HG02798 (cell line): ENCODE measurements at regions not wholly inside any gene's neighbourhood (a gene's known extent, or its start where the extent isn't known, plus 50 kb on each side); places are given as distances from the start of the nearest gene placed in this dataset.
A peak's percentile ranks its signal among the peaks of the same experiment; 100 is the strongest.
"Not testable (repeated sequence)": the region's sequence is repeated elsewhere in the genome, so short reads cannot be mapped to it uniquely, and the experiment has no call there.

Experiments used
- ATAC-seq: cut with Tn5 transposase; IDR thresholded peaks from one replicate; pipeline ENCODE4 v1.9.1; 2021; ENCODE audit warnings: mild to moderate bottlenecking; ENCODE audit not compliant: unreplicated experiment, poor library complexity

GRCh38 chr12:102673606-102674005 lies 193.2 kb upstream of the IGF1 start:
- ATAC-seq = no peak

- not testable (repeated sequence) for ATAC-seq
Observed at GRCh38 chr12:102672212-102672611, 191.8 kb upstream of the IGF1 start.

- no peak for ATAC-seq
Observed at GRCh38 chr12:102669056-102669455, 188.7 kb upstream of the IGF1 start.

- ATAC-seq = not testable (repeated sequence)
Observed at GRCh38 chr12:102666176-102666575, 185.8 kb upstream of the IGF1 start.

GRCh38 chr12:102659200-102659911 lies 179.0 kb upstream of the IGF1 start:
- no peak for ATAC-seq

GRCh38 chr12:102653406-102653805 lies 173.0 kb upstream of the IGF1 start:
- ATAC-seq = no peak

GRCh38 chr12:102652645-102653313 lies 172.4 kb upstream of the IGF1 start:
- peak; percentile 63 for ATAC-seq

- no peak for ATAC-seq
Observed at GRCh38 chr12:102645968-102646367, 165.6 kb upstream of the IGF1 start.

- no peak for ATAC-seq
Observed at GRCh38 chr12:102643879-102644575, 163.7 kb upstream of the IGF1 start.

GRCh38 chr12:102642199-102642598 lies 161.8 kb upstream of the IGF1 start:
- ATAC-seq = no peak

- ATAC-seq = peak; percentile 75
Observed at GRCh38 chr12:102640658-102641057, 160.3 kb upstream of the IGF1 start.

- ATAC-seq = no peak
Observed at GRCh38 chr12:102638777-102639176, 158.4 kb upstream of the IGF1 start.

GRCh38 chr12:102633981-102634605 lies 153.7 kb upstream of the IGF1 start:
- no peak for ATAC-seq

GRCh38 chr12:102631274-102631673 lies 150.9 kb upstream of the IGF1 start:
- ATAC-seq = no peak

GRCh38 chr12:102629262-102629888 lies 149.0 kb upstream of the IGF1 start:
- ATAC-seq = no peak

- ATAC-seq = no peak
Observed at GRCh38 chr12:102625819-102626218, 145.5 kb upstream of the IGF1 start.

- ATAC-seq = no peak
Observed at GRCh38 chr12:102622618-102623017, 142.3 kb upstream of the IGF1 start.

- no peak for ATAC-seq
Observed at GRCh38 chr12:102618197-102618877, 138.0 kb upstream of the IGF1 start.

- no peak for ATAC-seq
Observed at GRCh38 chr12:102616692-102617091, 136.3 kb upstream of the IGF1 start.

GRCh38 chr12:102611995-102612394 lies 131.6 kb upstream of the IGF1 start:
- ATAC-seq = no peak
